ENCODE measurements at regions not wholly inside any gene's neighbourhood (a gene's known extent, or its start where the extent isn't known, plus 50 kb on each side); places are given as distances from the start of the nearest gene placed in this dataset.

GRCh38 chr2:71952572-71953188 is 195.0 kb downstream of the CYP26B1 start:
- no peak overlapping the region for H3K27ac ChIP-seq (ENCODE audit: low read length)
- no peaks in the 10 kb centered on the region for H4K20me1 ChIP-seq (ENCODE audit: insufficient read depth, low read length)
- H3K4me1 ChIP-seq (ENCODE audit: low read length), result no peaks in the 10 kb centered on the region
- no peak for DNase-seq
- no peak overlapping the region for H2AFZ ChIP-seq (ENCODE audit: low read length)
- H3K9ac ChIP-seq (ENCODE audit: low read length), result no peak overlapping the region
- H3K36me3 ChIP-seq (replicated peaks; ENCODE audit: insufficient read depth, low read length), result no peaks in the 10 kb centered on the region
- H3K27me3 ChIP-seq (replicated peaks; ENCODE audit: insufficient read depth, low read length), result no peaks in the 10 kb centered on the region
- no peaks in the 10 kb centered on the region for H3K9me3 ChIP-seq (replicated peaks; ENCODE audit: insufficient read depth, low read length)
- H3K9me2 ChIP-seq (replicated peaks; ENCODE audit: insufficient read depth, low read length), result no peaks in the 10 kb centered on the region
- H3K4me2 ChIP-seq (ENCODE audit: low read depth, low read length), result no peak overlapping the region
- no peak overlapping the region for H3K4me3 ChIP-seq (ENCODE audit: low read length)
- H3F3A ChIP-seq (ENCODE audit: insufficient read depth, low read length), result no peaks in the 10 kb centered on the region
- no peaks in the 10 kb centered on the region for H3K79me2 ChIP-seq (ENCODE audit: low read length)
- TF ChIP-seq, protein P1, sequence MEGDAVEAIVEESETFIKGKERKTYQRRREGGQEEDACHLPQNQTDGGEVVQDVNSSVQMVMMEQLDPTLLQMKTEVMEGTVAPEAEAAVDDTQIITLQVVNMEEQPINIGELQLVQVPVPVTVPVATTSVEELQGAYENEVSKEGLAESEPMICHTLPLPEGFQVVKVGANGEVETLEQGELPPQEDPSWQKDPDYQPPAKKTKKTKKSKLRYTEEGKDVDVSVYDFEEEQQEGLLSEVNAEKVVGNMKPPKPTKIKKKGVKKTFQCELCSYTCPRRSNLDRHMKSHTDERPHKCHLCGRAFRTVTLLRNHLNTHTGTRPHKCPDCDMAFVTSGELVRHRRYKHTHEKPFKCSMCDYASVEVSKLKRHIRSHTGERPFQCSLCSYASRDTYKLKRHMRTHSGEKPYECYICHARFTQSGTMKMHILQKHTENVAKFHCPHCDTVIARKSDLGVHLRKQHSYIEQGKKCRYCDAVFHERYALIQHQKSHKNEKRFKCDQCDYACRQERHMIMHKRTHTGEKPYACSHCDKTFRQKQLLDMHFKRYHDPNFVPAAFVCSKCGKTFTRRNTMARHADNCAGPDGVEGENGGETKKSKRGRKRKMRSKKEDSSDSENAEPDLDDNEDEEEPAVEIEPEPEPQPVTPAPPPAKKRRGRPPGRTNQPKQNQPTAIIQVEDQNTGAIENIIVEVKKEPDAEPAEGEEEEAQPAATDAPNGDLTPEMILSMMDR (IDR thresholded peaks at IDR 0.05; ENCODE audit: low read length), result no peak
- no peak for TF ChIP-seq EZH2 (optimal IDR thresholded peaks at IDR 0.05; ENCODE audit: low read depth, low read length)

- H3K27me3 ChIP-seq (replicated peaks; ENCODE audit: insufficient read depth, low read length), result no peaks in the 10 kb centered on the region
- no peak overlapping the region for H3K9ac ChIP-seq (ENCODE audit: low read length)
- no peak overlapping the region for H3K4me2 ChIP-seq (ENCODE audit: low read depth, low read length)
- H3K9me2 ChIP-seq (replicated peaks; ENCODE audit: insufficient read depth, low read length), result no peaks in the 10 kb centered on the region
- no peaks in the 10 kb centered on the region for H3K79me2 ChIP-seq (ENCODE audit: low read length)
- no peak overlapping the region for H3K4me3 ChIP-seq (ENCODE audit: low read length)
- H3K27ac ChIP-seq (ENCODE audit: low read length), result no peak overlapping the region
- TF ChIP-seq, protein P1 (IDR thresholded peaks at IDR 0.05; ENCODE audit: low read length), result no peak
- TF ChIP-seq EZH2phosphoT487 (IDR thresholded peaks at IDR 0.05; ENCODE audit: low read length), result no peak
- no peak for TF ChIP-seq EZH2 (optimal IDR thresholded peaks at IDR 0.05; ENCODE audit: low read depth, low read length)
- no peaks in the 10 kb centered on the region for H4K20me1 ChIP-seq (ENCODE audit: insufficient read depth, low read length)
- no peaks in the 10 kb centered on the region for H3K9me3 ChIP-seq (replicated peaks; ENCODE audit: insufficient read depth, low read length)
- no peaks in the 10 kb centered on the region for H3K4me1 ChIP-seq (ENCODE audit: low read length)
- no peak overlapping the region for H2AFZ ChIP-seq (ENCODE audit: low read length)
- no peak for DNase-seq
- H3F3A ChIP-seq (ENCODE audit: insufficient read depth, low read length), result no peaks in the 10 kb centered on the region
- H3K36me3 ChIP-seq (replicated peaks; ENCODE audit: insufficient read depth, low read length), result no peaks in the 10 kb centered on the region
Measured at GRCh38 chr2:71951718-71952404, 195.8 kb downstream of the CYP26B1 start.

- Histone ChIP-seq H2AFZ (ENCODE audit: low read length) (no peak overlapping the region), H3F3A (ENCODE audit: insufficient read depth, low read length) (no peaks in the 10 kb centered on the region), H3K9me3 (replicated peaks; ENCODE audit: insufficient read depth, low read length) (no peaks in the 10 kb centered on the region), H3K36me3 (replicated peaks; ENCODE audit: insufficient read depth, low read length) (no peaks in the 10 kb centered on the region), H3K27ac (ENCODE audit: low read length) (no peak overlapping the region), H3K27me3 (replicated peaks; ENCODE audit: insufficient read depth, low read length) (no peaks in the 10 kb centered on the region), H4K20me1 (ENCODE audit: insufficient read depth, low read length) (no peaks in the 10 kb centered on the region), H3K4me3 (ENCODE audit: low read length) (no peak overlapping the region), H3K9ac (ENCODE audit: low read length) (no peak overlapping the region), H3K4me2 (ENCODE audit: low read depth, low read length) (no peak overlapping the region), H3K79me2 (ENCODE audit: low read length) (no peaks in the 10 kb centered on the region), H3K4me1 (ENCODE audit: low read length) (no peaks in the 10 kb centered on the region), H3K9me2 (replicated peaks; ENCODE audit: insufficient read depth, low read length) (no peaks in the 10 kb centered on the region)
- no peak for DNase-seq
- TF ChIP-seq, protein P1 (IDR thresholded peaks at IDR 0.05; ENCODE audit: low read length), result no peak
- TF ChIP-seq EZH2phosphoT487 (IDR thresholded peaks at IDR 0.05; ENCODE audit: low read length) (no peak), EZH2 (optimal IDR thresholded peaks at IDR 0.05; ENCODE audit: low read depth, low read length) (no peak)
Measured at GRCh38 chr2:71951083-71951468, 196.6 kb downstream of the CYP26B1 start.

Data from MM.1S (cell line).